B cell (primary cell): ENCODE measurements at regions not wholly inside any gene's neighbourhood (a gene's known extent, or its start where the extent isn't known, plus 50 kb on each side); places are given as distances from the start of the nearest gene placed in this dataset.

Experiments
- EZH2 ChIP-seq: IDR thresholded peaks from 2 replicates; pipeline ENCODE4 v1.6.1; 2012; ENCODE audit warnings: borderline replicate concordance, low read depth, mild to moderate bottlenecking, moderate library complexity, low read length; ENCODE audit not compliant: insufficient read depth, poor library complexity, severe bottlenecking
- TF ChIP-seq, protein P1 (sequence below): fragments of 200-600 bp; IDR thresholded peaks from one replicate; pipeline ENCODE4 v1.8.0; 2022; ENCODE audit warnings: antibody characterized with exemption, mild to moderate bottlenecking

DNA sequence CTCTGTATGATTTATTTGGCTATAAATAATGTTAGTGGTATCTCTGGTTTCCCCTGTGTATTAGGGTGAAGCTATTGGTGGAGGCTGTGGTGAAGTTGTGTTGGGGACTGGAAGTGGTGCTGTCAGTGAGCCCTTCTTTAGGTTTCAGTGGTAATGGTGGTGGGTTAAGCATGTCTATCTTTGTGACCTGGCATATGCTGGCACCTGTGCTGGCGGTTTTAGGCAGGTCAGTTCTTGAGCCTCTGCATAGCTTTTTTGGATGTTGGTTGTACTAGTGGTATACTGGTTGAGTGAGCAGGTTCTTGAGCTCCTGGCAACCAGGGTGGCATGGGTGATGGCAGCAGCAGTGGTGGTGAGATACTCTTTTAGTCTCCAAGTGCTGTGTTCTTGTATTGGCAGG lies 161.9 kb upstream of the CAND1 start:
- TF ChIP-seq, protein P1, sequence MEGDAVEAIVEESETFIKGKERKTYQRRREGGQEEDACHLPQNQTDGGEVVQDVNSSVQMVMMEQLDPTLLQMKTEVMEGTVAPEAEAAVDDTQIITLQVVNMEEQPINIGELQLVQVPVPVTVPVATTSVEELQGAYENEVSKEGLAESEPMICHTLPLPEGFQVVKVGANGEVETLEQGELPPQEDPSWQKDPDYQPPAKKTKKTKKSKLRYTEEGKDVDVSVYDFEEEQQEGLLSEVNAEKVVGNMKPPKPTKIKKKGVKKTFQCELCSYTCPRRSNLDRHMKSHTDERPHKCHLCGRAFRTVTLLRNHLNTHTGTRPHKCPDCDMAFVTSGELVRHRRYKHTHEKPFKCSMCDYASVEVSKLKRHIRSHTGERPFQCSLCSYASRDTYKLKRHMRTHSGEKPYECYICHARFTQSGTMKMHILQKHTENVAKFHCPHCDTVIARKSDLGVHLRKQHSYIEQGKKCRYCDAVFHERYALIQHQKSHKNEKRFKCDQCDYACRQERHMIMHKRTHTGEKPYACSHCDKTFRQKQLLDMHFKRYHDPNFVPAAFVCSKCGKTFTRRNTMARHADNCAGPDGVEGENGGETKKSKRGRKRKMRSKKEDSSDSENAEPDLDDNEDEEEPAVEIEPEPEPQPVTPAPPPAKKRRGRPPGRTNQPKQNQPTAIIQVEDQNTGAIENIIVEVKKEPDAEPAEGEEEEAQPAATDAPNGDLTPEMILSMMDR: no peak
- TF ChIP-seq EZH2: no peak
